HAP-1 (cell line): ENCODE measurements at regions not wholly inside any gene's neighbourhood (a gene's known extent, or its start where the extent isn't known, plus 50 kb on each side); places are given as distances from the start of the nearest gene placed in this dataset.
A peak's percentile ranks its signal among the peaks of the same experiment; 100 is the strongest.

Experiments used
- DNase-seq, 2 experiments: peaks; one replicate each; pipeline ENCODE4 v3.0.0-alpha.2; 2016 to 2020; ENCODE audit warnings: low spot score in 2 of 2
- H3K27me3 ChIP-seq: fragments of 250-450 bp; sonication (Bioruptor Pico); 2 replicates; pipeline ENCODE4 v1.5.1; 2020; ENCODE audit warnings: low read depth, mild to moderate bottlenecking, moderate library complexity
- H3K36me3 ChIP-seq: fragments of 250-450 bp; sonication (Bioruptor Pico); replicated peaks from 2 replicates; pipeline ENCODE4 v1.5.1; 2020; ENCODE audit warnings: mild to moderate bottlenecking
- H3K4me1 ChIP-seq: fragments of 250-450 bp; sonication (Bioruptor Pico); 2 replicates; pipeline ENCODE4 v1.5.1; 2020; ENCODE audit warnings: mild to moderate bottlenecking
- H3K4me3 ChIP-seq: fragments of 250-450 bp; sonication (Bioruptor Pico); 2 replicates; pipeline ENCODE4 v1.5.1; 2020; ENCODE audit warnings: mild to moderate bottlenecking, moderate library complexity
- H3K9me3 ChIP-seq: fragments of 250-450 bp; sonication (Bioruptor Pico); 2 replicates; pipeline ENCODE4 v1.5.1; 2020; ENCODE audit warnings: mild to moderate bottlenecking, moderate library complexity
- in situ Hi-C: fragments of 300-500 bp; cut with MboI; formaldehyde crosslinking; loops from 3 replicates; pipeline ENCODE4 v1.14.3; 2020; ENCODE audit warnings: low sequenced_read_pairs, inconsistent platforms, mixed read lengths

GRCh38 chr20:17878912-17879602 lies 89.5 kb downstream of the SNX5 start:
- peak in 1 of 2 experiments; percentile 50 for DNase-seq
- in situ Hi-C loops = no loop called here

GRCh38 chr20:17878069-17878911 lies 90.3 kb downstream of the SNX5 start:
- in situ Hi-C loops = no loop called here

More at GRCh38 chr20:17878912-17879602, 89.5 kb downstream of the SNX5 start:
- no peaks in the 10 kb centered on the region for H3K27me3 ChIP-seq
- H3K4me3 ChIP-seq = no peak overlapping the region
- no peaks in the 10 kb centered on the region for H3K36me3 ChIP-seq
- no peaks in the 10 kb centered on the region; the same call in 1 of the 2 replicates for H3K4me1 ChIP-seq
- H3K9me3 ChIP-seq = no peaks in the 10 kb centered on the region

GRCh38 chr20:17875981-17876385 lies 92.6 kb downstream of the SNX5 start:
- in situ Hi-C loops = no loop called here
- Histone ChIP-seq H3K27me3 (no peaks in the 10 kb centered on the region), H3K9me3 (no peaks in the 10 kb centered on the region), H3K4me1 (peaks cover 21% of the 10 kb centered on the region), H3K36me3 (no peaks in the 10 kb centered on the region), H3K4me3 (no peak overlapping the region)
- DNase-seq = no peak

More at GRCh38 chr20:17878069-17878911, 90.3 kb downstream of the SNX5 start:
- H3K36me3 ChIP-seq = no peaks in the 10 kb centered on the region
- H3K4me1 ChIP-seq = peaks cover 6% of the 10 kb centered on the region
- DNase-seq = no peak
- H3K4me3 ChIP-seq = no peak overlapping the region
- no peaks in the 10 kb centered on the region for H3K9me3 ChIP-seq
- H3K27me3 ChIP-seq = no peaks in the 10 kb centered on the region

GRCh38 chr20:17875106-17875980 lies 93.3 kb downstream of the SNX5 start:
- Histone ChIP-seq H3K27me3 (no peaks in the 10 kb centered on the region), H3K9me3 (no peaks in the 10 kb centered on the region), H3K36me3 (no peaks in the 10 kb centered on the region), H3K4me1 (peaks cover 27% of the 10 kb centered on the region), H3K4me3 (no peak overlapping the region)
- DNase-seq = no peak
- in situ Hi-C loops = no loop called here

GRCh38 chr20:17874271-17875105 lies 94.1 kb downstream of the SNX5 start:
- DNase-seq = no peak
- in situ Hi-C loops = no loop called here

GRCh38 chr20:17873410-17874270 lies 95.0 kb downstream of the SNX5 start:
- H3K36me3 ChIP-seq = no peaks in the 10 kb centered on the region
- no peak overlapping the region for H3K4me3 ChIP-seq
- in situ Hi-C loops = no loop called here
- DNase-seq = peak; percentile 19 to 82
- no peaks in the 10 kb centered on the region for H3K27me3 ChIP-seq
- no peaks in the 10 kb centered on the region for H3K9me3 ChIP-seq
- peaks cover 40% of the 10 kb centered on the region for H3K4me1 ChIP-seq

More at GRCh38 chr20:17874271-17875105, 94.1 kb downstream of the SNX5 start:
- no peak overlapping the region for H3K4me3 ChIP-seq
- no peaks in the 10 kb centered on the region for H3K36me3 ChIP-seq
- H3K9me3 ChIP-seq = no peaks in the 10 kb centered on the region
- no peaks in the 10 kb centered on the region for H3K27me3 ChIP-seq
- H3K4me1 ChIP-seq = peaks cover 33% of the 10 kb centered on the region

- Histone ChIP-seq H3K27me3 (no peaks in the 10 kb centered on the region), H3K4me3 (no peak overlapping the region), H3K9me3 (no peaks in the 10 kb centered on the region), H3K4me1 (peaks cover 47% of the 10 kb centered on the region), H3K36me3 (no peaks in the 10 kb centered on the region)
- in situ Hi-C loops = no loop called here
- DNase-seq = no peak
These were observed 95.6 kb downstream of the SNX5 start for GRCh38 chr20:17872959-17873358.

GRCh38 chr20:17872434-17872833 lies 96.2 kb downstream of the SNX5 start:
- Histone ChIP-seq H3K4me3 (no peak overlapping the region), H3K36me3 (no peaks in the 10 kb centered on the region), H3K9me3 (no peaks in the 10 kb centered on the region), H3K27me3 (no peaks in the 10 kb centered on the region), H3K4me1 (peaks cover 53% of the 10 kb centered on the region)
- in situ Hi-C loops = no loop called here
- DNase-seq = no peak

GRCh38 chr20:17871886-17872285 lies 96.7 kb downstream of the SNX5 start:
- Histone ChIP-seq H3K27me3 (no peaks in the 10 kb centered on the region), H3K9me3 (no peaks in the 10 kb centered on the region), H3K4me3 (no peak overlapping the region), H3K4me1 (peaks cover 53% of the 10 kb centered on the region), H3K36me3 (no peaks in the 10 kb centered on the region)
- DNase-seq = no peak
- in situ Hi-C loops = no loop called here

- no peak overlapping the region for H3K4me3 ChIP-seq
- DNase-seq = peak; percentile 76 to 99
- in situ Hi-C loops = no loop called here
These were observed 97.4 kb downstream of the SNX5 start for GRCh38 chr20:17871181-17871580.

GRCh38 chr20:17870086-17870740 lies 98.4 kb downstream of the SNX5 start:
- no peaks in the 10 kb centered on the region for H3K36me3 ChIP-seq
- in situ Hi-C loops = no loop called here
- no peak for DNase-seq
- no peak overlapping the region for H3K4me3 ChIP-seq
- H3K9me3 ChIP-seq = no peaks in the 10 kb centered on the region
- no peaks in the 10 kb centered on the region for H3K27me3 ChIP-seq
- H3K4me1 ChIP-seq = peaks cover 53% of the 10 kb centered on the region

More at GRCh38 chr20:17871181-17871580, 97.4 kb downstream of the SNX5 start:
- Histone ChIP-seq H3K27me3 (no peaks in the 10 kb centered on the region), H3K36me3 (no peaks in the 10 kb centered on the region), H3K4me1 (peaks cover 53% of the 10 kb centered on the region), H3K9me3 (no peaks in the 10 kb centered on the region)
